ENCODE measurements at regions not wholly inside any gene's neighbourhood (a gene's known extent, or its start where the extent isn't known, plus 50 kb on each side); places are given as distances from the start of the nearest gene placed in this dataset.

GRCh38 chr14:97312910-97313309 is 515.7 kb downstream of the VRK1 start:
- TF ChIP-seq EZH2 (IDR thresholded peaks at IDR 0.05; ENCODE audit: insufficient read depth, poor library complexity, severe bottlenecking) (no peak), EZH2phosphoT487 (IDR thresholded peaks at IDR 0.05; ENCODE audit: insufficient read depth, low read depth) (no peak)

All from GM23248 (cell line).